Bronchial epithelial cell (primary cell): ENCODE measurements at regions not wholly inside any gene's neighbourhood (a gene's known extent, or its start where the extent isn't known, plus 50 kb on each side); places are given as distances from the start of the nearest gene placed in this dataset.
A peak's percentile ranks its signal among the peaks of the same experiment; 100 is the strongest.

ENCODE experiments used
- DNase-seq: peaks from one replicate; pipeline ENCODE4 v3.0.0-alpha.2; 2010; ENCODE audit warnings: low read depth
- FAIRE-seq: peaks from 2 replicates; lab custom pipeline; 2011; peaks lifted over from hg19 to GRCh38; lab: Jason Lieb, UNC
- H3K27me3 ChIP-seq: 2 replicates; pipeline ENCODE4 v1.5.1; 2011; ENCODE audit warnings: low read length; ENCODE audit not compliant: control insufficient read depth, insufficient read depth
- H3K36me3 ChIP-seq: 2 replicates; pipeline ENCODE4 v1.5.1; 2011; ENCODE audit warnings: low read length; ENCODE audit not compliant: control insufficient read depth, insufficient read depth
- H3K4me3 ChIP-seq: 2 replicates; pipeline ENCODE4 v1.5.1; 2011; ENCODE audit warnings: mild to moderate bottlenecking, low read depth, low read length, control low read depth
- TF ChIP-seq, protein P1 (sequence below): IDR thresholded peaks from 2 replicates; pipeline ENCODE4 v1.5.1; 2011; ENCODE audit warnings: mild to moderate bottlenecking, moderate library complexity, low read length, control low read depth, inconsistent platforms; ENCODE audit not compliant: insufficient read depth, severe bottlenecking

DNA sequence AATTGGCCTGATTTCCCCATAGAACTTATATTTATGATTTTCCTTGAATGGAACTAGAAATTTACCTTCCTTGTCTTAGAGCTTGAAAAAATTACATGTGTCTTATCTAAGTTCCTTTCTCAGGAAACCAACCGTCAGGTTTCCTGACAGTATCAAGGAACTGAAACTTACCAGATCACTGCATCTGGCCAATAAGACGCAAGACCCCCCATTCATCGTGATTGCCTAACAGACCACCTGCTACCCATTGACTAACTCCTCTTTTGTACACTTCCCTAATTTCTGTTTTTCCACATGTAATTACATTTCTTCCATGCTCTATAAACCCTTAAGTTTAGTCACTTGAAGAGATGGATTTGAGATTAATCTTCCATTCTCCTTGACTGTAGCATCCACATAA is 517.2 kb upstream of the CBLB start:
- DNase-seq = no peak
- no peaks in the 10 kb centered on the region for H3K36me3 ChIP-seq
- TF ChIP-seq, protein P1, sequence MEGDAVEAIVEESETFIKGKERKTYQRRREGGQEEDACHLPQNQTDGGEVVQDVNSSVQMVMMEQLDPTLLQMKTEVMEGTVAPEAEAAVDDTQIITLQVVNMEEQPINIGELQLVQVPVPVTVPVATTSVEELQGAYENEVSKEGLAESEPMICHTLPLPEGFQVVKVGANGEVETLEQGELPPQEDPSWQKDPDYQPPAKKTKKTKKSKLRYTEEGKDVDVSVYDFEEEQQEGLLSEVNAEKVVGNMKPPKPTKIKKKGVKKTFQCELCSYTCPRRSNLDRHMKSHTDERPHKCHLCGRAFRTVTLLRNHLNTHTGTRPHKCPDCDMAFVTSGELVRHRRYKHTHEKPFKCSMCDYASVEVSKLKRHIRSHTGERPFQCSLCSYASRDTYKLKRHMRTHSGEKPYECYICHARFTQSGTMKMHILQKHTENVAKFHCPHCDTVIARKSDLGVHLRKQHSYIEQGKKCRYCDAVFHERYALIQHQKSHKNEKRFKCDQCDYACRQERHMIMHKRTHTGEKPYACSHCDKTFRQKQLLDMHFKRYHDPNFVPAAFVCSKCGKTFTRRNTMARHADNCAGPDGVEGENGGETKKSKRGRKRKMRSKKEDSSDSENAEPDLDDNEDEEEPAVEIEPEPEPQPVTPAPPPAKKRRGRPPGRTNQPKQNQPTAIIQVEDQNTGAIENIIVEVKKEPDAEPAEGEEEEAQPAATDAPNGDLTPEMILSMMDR = no peak
- no peaks in the 10 kb centered on the region for H3K27me3 ChIP-seq
- FAIRE-seq = no peak
- no peak overlapping the region for H3K4me3 ChIP-seq

DNA sequence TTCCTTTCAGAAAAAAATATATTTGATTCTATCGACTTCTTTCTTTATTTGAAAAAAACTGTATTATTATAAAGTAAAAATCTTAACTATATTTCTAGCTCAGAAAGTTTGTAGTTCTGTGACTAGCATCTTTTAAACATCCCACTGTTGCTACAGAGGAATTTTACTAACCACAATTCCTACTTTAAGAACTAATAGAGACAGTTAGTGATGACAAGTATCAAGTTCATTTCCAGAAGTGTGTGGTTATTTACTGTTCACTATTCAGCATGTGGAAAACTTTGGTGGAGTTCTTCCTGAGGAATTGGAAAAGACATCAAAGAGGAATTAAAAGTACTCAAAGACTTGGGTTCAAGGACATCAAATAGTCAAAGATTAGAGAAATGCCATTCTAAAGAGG is 524.1 kb upstream of the CBLB start:
- H3K4me3 ChIP-seq = no peak overlapping the region
- no peaks in the 10 kb centered on the region for H3K36me3 ChIP-seq
- TF ChIP-seq, protein P1 = no peak
- H3K27me3 ChIP-seq = no peaks in the 10 kb centered on the region
- no peak for FAIRE-seq
- no peak for DNase-seq

DNA sequence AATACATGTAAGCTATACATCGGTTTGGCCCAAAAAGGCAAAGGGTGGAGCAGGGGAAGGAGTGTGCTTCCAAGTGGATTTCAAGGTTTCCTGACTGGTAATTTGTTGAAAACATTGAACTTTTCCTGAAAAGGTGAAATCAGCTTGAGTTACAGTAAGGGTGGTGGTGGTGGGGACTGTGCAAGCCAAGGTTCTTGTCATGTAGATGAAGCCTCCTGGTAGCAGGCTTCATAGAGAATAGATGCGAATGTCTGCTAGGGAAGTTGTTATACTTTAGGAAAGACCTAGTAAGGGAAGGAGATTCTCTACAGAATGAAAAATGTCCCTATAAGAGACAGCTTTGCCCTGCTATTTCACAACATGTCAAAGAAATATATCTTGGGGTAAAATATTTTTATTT is 528.2 kb upstream of the CBLB start:
- TF ChIP-seq, protein P1 = no peak
- no peak overlapping the region for H3K4me3 ChIP-seq
- H3K27me3 ChIP-seq = no peaks in the 10 kb centered on the region
- FAIRE-seq (no peak), DNase-seq (no peak)
- no peaks in the 10 kb centered on the region for H3K36me3 ChIP-seq

DNA sequence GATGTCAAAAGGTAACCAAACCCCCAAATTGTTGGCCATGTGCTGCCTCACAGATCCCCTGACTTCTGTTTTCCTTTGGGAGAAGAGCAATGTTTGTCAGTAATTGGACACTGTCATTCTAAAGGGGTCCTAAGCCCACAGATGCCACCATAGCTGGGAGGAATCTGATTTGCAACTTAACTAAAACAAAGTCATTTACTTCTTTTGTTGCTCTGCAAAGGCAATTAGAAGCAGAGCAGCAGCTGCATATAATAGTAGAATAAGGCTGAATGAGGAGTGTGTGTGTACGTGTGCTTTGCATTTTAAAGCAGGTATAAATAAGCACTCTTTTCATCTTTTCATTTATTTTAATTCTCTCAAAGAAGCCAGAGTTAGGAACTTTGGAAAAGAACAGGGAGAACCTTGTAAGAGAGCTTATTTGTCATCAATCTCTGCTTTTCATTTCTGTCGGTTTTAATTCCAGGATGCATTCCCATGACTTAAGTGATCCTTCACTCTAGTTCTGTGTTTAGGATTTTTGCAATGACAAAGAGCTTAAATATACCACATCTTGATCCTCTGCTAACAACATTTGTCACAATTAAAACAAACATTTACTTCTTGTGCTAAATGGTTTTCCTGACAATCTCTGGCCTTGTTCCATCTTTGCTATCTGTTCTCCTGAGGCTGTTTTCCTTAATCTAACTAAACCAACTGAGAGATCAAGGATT is 530.2 kb upstream of the CBLB start:
- TF ChIP-seq, protein P1 = no peak

DNA sequence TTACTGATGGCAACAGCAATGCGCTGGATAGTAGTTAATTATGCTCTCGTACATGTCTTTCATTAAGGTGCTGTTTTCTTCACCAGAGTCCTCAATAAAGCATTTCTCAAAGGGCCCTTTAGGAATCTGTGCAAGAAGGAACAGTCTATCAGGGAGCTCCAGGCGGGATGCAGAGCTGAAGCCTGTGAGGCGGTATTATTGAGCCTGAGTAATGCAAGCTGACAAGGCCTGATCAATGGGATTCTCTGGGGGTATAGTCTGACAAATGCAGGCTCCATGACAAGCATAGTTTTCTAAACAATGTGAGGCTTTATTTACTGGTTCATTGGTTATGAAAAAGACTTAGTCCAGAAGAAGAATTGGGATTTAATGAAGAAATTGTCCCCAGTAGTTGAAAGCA is 530.9 kb upstream of the CBLB start:
- Histone ChIP-seq H3K36me3 (no peaks in the 10 kb centered on the region), H3K4me3 (no peak overlapping the region), H3K27me3 (no peaks in the 10 kb centered on the region)
- no peak for FAIRE-seq
- DNase-seq = no peak
- TF ChIP-seq, protein P1 = no peak

More for the DNA sequence above, 530.2 kb upstream of the CBLB start:
- no peak for DNase-seq
- no peak overlapping the region for H3K4me3 ChIP-seq
- no peaks in the 10 kb centered on the region for H3K27me3 ChIP-seq
- peak; percentile 88 for FAIRE-seq
- no peaks in the 10 kb centered on the region for H3K36me3 ChIP-seq
